ENCODE measurements at regions not wholly inside any gene's neighbourhood (a gene's known extent, or its start where the extent isn't known, plus 50 kb on each side); places are given as distances from the start of the nearest gene placed in this dataset.

GRCh38 chr1:244284641-244285156, 167.0 kb downstream of the ADSS2 start:
- no peaks in the 10 kb centered on the region for H3K27me3 Mint-ChIP-seq (ENCODE audit: low read depth in 2 of 2)
- no peak for TF ChIP-seq CTCF (IDR thresholded peaks at IDR 0.05)
- DNase-seq (no peak), ATAC-seq (no peak)
- Histone ChIP-seq H3K4me1 (ENCODE audit: control insufficient read depth, insufficient read depth, low read length) (no peaks in the 10 kb centered on the region), H3K9me3 (ENCODE audit: control insufficient read depth, insufficient read depth, low read length) (no peaks in the 10 kb centered on the region), H3K27ac (ENCODE audit: low read length) (no peak overlapping the region), H3K4me3 (ENCODE audit: low read length) (no peak overlapping the region), H3K36me3 (ENCODE audit: control insufficient read depth, insufficient read depth, low read length) (no peaks in the 10 kb centered on the region), H3K27me3 (ENCODE audit: control insufficient read depth, insufficient read depth, low read length) (no peaks in the 10 kb centered on the region)
- H3K9me3 Mint-ChIP-seq, result peaks cover 0 to 2% of the 10 kb centered on the region in 2 donors
- no peak overlapping the region for H3K4me3 Mint-ChIP-seq
- H3K36me3 Mint-ChIP-seq, result peaks cover 5% of the 10 kb centered on the region
- 92% methylated on average over 17 of the region's 17 CpGs for WGBS (ENCODE audit: insufficient coverage)
- intact Hi-C loops (cut with micrococcal nuclease), result no loop called here
- no peaks in the 10 kb centered on the region for H3K4me1 Mint-ChIP-seq
- no peak overlapping the region for H3K27ac Mint-ChIP-seq

GRCh38 chr1:244286341-244286740, 165.4 kb downstream of the ADSS2 start:
- ATAC-seq (no peak), DNase-seq (no peak)
- no peak for TF ChIP-seq CTCF (IDR thresholded peaks at IDR 0.05)
- Histone ChIP-seq H3K27ac (ENCODE audit: low read length) (no peak overlapping the region), H3K9me3 (ENCODE audit: control insufficient read depth, insufficient read depth, low read length) (no peaks in the 10 kb centered on the region), H3K4me3 (ENCODE audit: low read length) (no peak overlapping the region), H3K27me3 (ENCODE audit: control insufficient read depth, insufficient read depth, low read length) (no peaks in the 10 kb centered on the region), H3K4me1 (ENCODE audit: control insufficient read depth, insufficient read depth, low read length) (no peaks in the 10 kb centered on the region), H3K36me3 (ENCODE audit: control insufficient read depth, insufficient read depth, low read length) (no peaks in the 10 kb centered on the region)
- no peak overlapping the region for H3K27ac Mint-ChIP-seq
- peaks cover 0 to 10% of the 10 kb centered on the region in 2 donors for H3K4me1 Mint-ChIP-seq
- no peak overlapping the region for H3K4me3 Mint-ChIP-seq
- H3K27me3 Mint-ChIP-seq (ENCODE audit: low read depth in 2 of 2), result no peaks in the 10 kb centered on the region
- H3K9me3 Mint-ChIP-seq, result peaks cover 0 to 2% of the 10 kb centered on the region in 2 donors
- 95% methylated on average over 5 of the region's 5 CpGs for WGBS (ENCODE audit: insufficient coverage)
- peaks cover 5% of the 10 kb centered on the region for H3K36me3 Mint-ChIP-seq
- intact Hi-C loops (cut with micrococcal nuclease), result no loop called here

GRCh38 chr1:244287726-244288125, 164.0 kb downstream of the ADSS2 start:
- no peak overlapping the region for H3K27ac Mint-ChIP-seq
- Histone ChIP-seq H3K27me3 (ENCODE audit: control insufficient read depth, insufficient read depth, low read length) (no peaks in the 10 kb centered on the region), H3K9me3 (ENCODE audit: control insufficient read depth, insufficient read depth, low read length) (no peaks in the 10 kb centered on the region), H3K4me3 (ENCODE audit: low read length) (no peak overlapping the region), H3K4me1 (ENCODE audit: control insufficient read depth, insufficient read depth, low read length) (no peaks in the 10 kb centered on the region), H3K27ac (ENCODE audit: low read length) (no peak overlapping the region), H3K36me3 (ENCODE audit: control insufficient read depth, insufficient read depth, low read length) (no peaks in the 10 kb centered on the region)
- peaks cover 0 to 2% of the 10 kb centered on the region in 2 donors for H3K9me3 Mint-ChIP-seq
- DNase-seq, result no peak
- 100% methylated on average over 1 of the region's 1 CpG for WGBS (ENCODE audit: insufficient coverage)
- H3K27me3 Mint-ChIP-seq (ENCODE audit: low read depth in 2 of 2), result no peaks in the 10 kb centered on the region
- no peak overlapping the region for H3K4me3 Mint-ChIP-seq
- intact Hi-C loops (cut with micrococcal nuclease), result no loop called here
- ATAC-seq, result no peak
- peaks cover 4 to 17% of the 10 kb centered on the region in 2 donors for H3K4me1 Mint-ChIP-seq
- peaks cover 5% of the 10 kb centered on the region for H3K36me3 Mint-ChIP-seq
- TF ChIP-seq CTCF (IDR thresholded peaks at IDR 0.05), result no peak

GRCh38 chr1:244288663-244289062, 163.0 kb downstream of the ADSS2 start:
- Mint-ChIP-seq H3K36me3 (peaks cover 5% of the 10 kb centered on the region), H3K9me3 (peaks cover 0 to 2% of the 10 kb centered on the region in 2 donors), H3K27ac (no peak overlapping the region), H3K27me3 (ENCODE audit: low read depth in 2 of 2) (no peaks in the 10 kb centered on the region), H3K4me3 (no peak overlapping the region), H3K4me1 (peaks cover 4 to 17% of the 10 kb centered on the region in 2 donors)
- ATAC-seq, result no peak
- Histone ChIP-seq H3K27me3 (ENCODE audit: control insufficient read depth, insufficient read depth, low read length) (no peaks in the 10 kb centered on the region), H3K4me3 (ENCODE audit: low read length) (no peak overlapping the region), H3K36me3 (ENCODE audit: control insufficient read depth, insufficient read depth, low read length) (no peaks in the 10 kb centered on the region), H3K27ac (ENCODE audit: low read length) (no peak overlapping the region), H3K9me3 (ENCODE audit: control insufficient read depth, insufficient read depth, low read length) (no peaks in the 10 kb centered on the region), H3K4me1 (ENCODE audit: control insufficient read depth, insufficient read depth, low read length) (no peaks in the 10 kb centered on the region)
- WGBS (ENCODE audit: insufficient coverage), result no CpG with 5 or more reads among the region's 1 CpG
- no peak for DNase-seq
- intact Hi-C loops (cut with micrococcal nuclease), result no loop called here
- TF ChIP-seq CTCF (IDR thresholded peaks at IDR 0.05), result no peak

All from natural killer cell (primary cell).